ENCODE measurements at regions not wholly inside any gene's neighbourhood (a gene's known extent, or its start where the extent isn't known, plus 50 kb on each side); places are given as distances from the start of the nearest gene placed in this dataset.

GRCh38 chr15:95932141-95932540, 398.4 kb upstream of the NR2F2 start:
- ATAC-seq: no peak
- TF ChIP-seq CTCF (conservative IDR thresholded peaks at IDR 0.05; ENCODE audit: low read depth in 2 of 2): no peak
- no peak for TF ChIP-seq ZNF331 (CRISPR knock-in tag; IDR thresholded peaks at IDR 0.05; ENCODE audit: low read depth)
- TF ChIP-seq EZH2phosphoT487 (IDR thresholded peaks at IDR 0.05; ENCODE audit: unreplicated experiment): no peak
- no peak for TF ChIP-seq NANOG (IDR thresholded peaks at IDR 0.05; ENCODE audit: borderline replicate concordance)
- no peak for TF ChIP-seq STAT1 (IDR thresholded peaks at IDR 0.05; ENCODE audit: unreplicated experiment)
- no peak for TF ChIP-seq REST (IDR thresholded peaks at IDR 0.05; ENCODE audit: unreplicated experiment)
- no peak for TF ChIP-seq ZNF462 (CRISPR knock-in tag; IDR thresholded peaks at IDR 0.05)
- TF ChIP-seq POLR2AphosphoS5 (IDR thresholded peaks at IDR 0.05; ENCODE audit: low read depth): no peak
- no peak for TF ChIP-seq EZH2 (IDR thresholded peaks at IDR 0.05; ENCODE audit: low read depth, unreplicated experiment)
- TF ChIP-seq JUNB (IDR thresholded peaks at IDR 0.05; ENCODE audit: unreplicated experiment): no peak
- TF ChIP-seq ZNF114 (CRISPR knock-in tag; IDR thresholded peaks at IDR 0.05): no peak

More at GRCh38 chr15:95932141-95932540, 398.4 kb upstream of the NR2F2 start:
- Mint-ChIP-seq H3K27ac (no peak overlapping the region), H3K4me3 (no peak overlapping the region), H3K27me3 (ENCODE audit: insufficient read depth, low read depth, poor library complexity) (peaks cover 3% of the 10 kb centered on the region), H3K9me3 (no peaks in the 10 kb centered on the region), H3K4me1 (0 out of 3 replicates have a peak, but pooled peaks cover 5% of the 10 kb centered on the region), H3K36me3 (ENCODE audit: low read depth) (no peaks in the 10 kb centered on the region)
- H3K4me2 ChIP-seq: no peak overlapping the region
- H3K27me3 ChIP-seq (ENCODE audit: insufficient read depth): no peaks in the 10 kb centered on the region
- H3K79me2 ChIP-seq (replicated peaks; ENCODE audit: insufficient read depth): no peaks in the 10 kb centered on the region
- no peak for DNase-seq (ENCODE audit: low spot score)
- no peak overlapping the region for H2AFZ ChIP-seq
- no peaks in the 10 kb centered on the region for H3K36me3 ChIP-seq (ENCODE audit: insufficient read depth)
- H4K20me1 ChIP-seq (replicated peaks; ENCODE audit: insufficient read depth): no peaks in the 10 kb centered on the region
- H3K27ac ChIP-seq (ENCODE audit: low read depth): no peak overlapping the region
- no peaks in the 10 kb centered on the region for H3F3A ChIP-seq (replicated peaks; ENCODE audit: low read depth)
- H3K4me3 ChIP-seq: no peak overlapping the region
- H3K9me2 ChIP-seq (ENCODE audit: insufficient read depth): peaks cover 8% of the 10 kb centered on the region; the same call in 1 of the 2 replicates
- H3K4me1 ChIP-seq (ENCODE audit: insufficient read depth): no peaks in the 10 kb centered on the region
